HAP-1 (cell line): ENCODE measurements at regions not wholly inside any gene's neighbourhood (a gene's known extent, or its start where the extent isn't known, plus 50 kb on each side); places are given as distances from the start of the nearest gene placed in this dataset.

Source experiments
- DNase-seq, 2 experiments: peaks; one replicate each; pipeline ENCODE4 v3.0.0-alpha.2; 2016 to 2020; ENCODE audit warnings: low spot score in 2 of 2
- H3K27me3 ChIP-seq: fragments of 250-450 bp; sonication (Bioruptor Pico); 2 replicates; pipeline ENCODE4 v1.5.1; 2020; ENCODE audit warnings: low read depth, mild to moderate bottlenecking, moderate library complexity
- H3K36me3 ChIP-seq: fragments of 250-450 bp; sonication (Bioruptor Pico); replicated peaks from 2 replicates; pipeline ENCODE4 v1.5.1; 2020; ENCODE audit warnings: mild to moderate bottlenecking
- H3K4me1 ChIP-seq: fragments of 250-450 bp; sonication (Bioruptor Pico); 2 replicates; pipeline ENCODE4 v1.5.1; 2020; ENCODE audit warnings: mild to moderate bottlenecking
- H3K4me3 ChIP-seq: fragments of 250-450 bp; sonication (Bioruptor Pico); 2 replicates; pipeline ENCODE4 v1.5.1; 2020; ENCODE audit warnings: mild to moderate bottlenecking, moderate library complexity
- H3K9me3 ChIP-seq: fragments of 250-450 bp; sonication (Bioruptor Pico); 2 replicates; pipeline ENCODE4 v1.5.1; 2020; ENCODE audit warnings: mild to moderate bottlenecking, moderate library complexity
- in situ Hi-C: fragments of 300-500 bp; cut with MboI; formaldehyde crosslinking; loops from 3 replicates; pipeline ENCODE4 v1.14.3; 2020; ENCODE audit warnings: low sequenced_read_pairs, inconsistent platforms, mixed read lengths

- Histone ChIP-seq H3K27me3 (no peaks in the 10 kb centered on the region), H3K4me3 (no peak overlapping the region), H3K9me3 (peaks cover 10% of the 10 kb centered on the region; the same call in 1 of the 2 replicates), H3K4me1 (no peaks in the 10 kb centered on the region), H3K36me3 (no peaks in the 10 kb centered on the region)
- in situ Hi-C loops, result no loop called here
- no peak for DNase-seq
These were observed 55.2 kb upstream of the MED9 start for GRCh38 chr17:17421346-17422216.

- H3K36me3 ChIP-seq, result no peaks in the 10 kb centered on the region
- no peaks in the 10 kb centered on the region for H3K27me3 ChIP-seq
- H3K4me1 ChIP-seq, result no peaks in the 10 kb centered on the region
- peaks cover 10% of the 10 kb centered on the region; the same call in 1 of the 2 replicates for H3K9me3 ChIP-seq
- in situ Hi-C loops, result no loop called here
- no peak for DNase-seq
- no peak overlapping the region for H3K4me3 ChIP-seq
These were observed 54.6 kb upstream of the MED9 start for GRCh38 chr17:17422217-17422610.

GRCh38 chr17:17422641-17423040 is 54.2 kb upstream of the MED9 start:
- DNase-seq, result no peak
- Histone ChIP-seq H3K9me3 (peaks cover 10% of the 10 kb centered on the region; the same call in 1 of the 2 replicates), H3K36me3 (no peaks in the 10 kb centered on the region), H3K4me1 (no peaks in the 10 kb centered on the region), H3K4me3 (no peak overlapping the region), H3K27me3 (no peaks in the 10 kb centered on the region)
- in situ Hi-C loops, result no loop called here

GRCh38 chr17:17423656-17424055 is 53.1 kb upstream of the MED9 start:
- in situ Hi-C loops, result no loop called here
- DNase-seq, result no peak
- H3K27me3 ChIP-seq, result no peaks in the 10 kb centered on the region
- H3K36me3 ChIP-seq, result no peaks in the 10 kb centered on the region
- H3K9me3 ChIP-seq, result peaks cover 10% of the 10 kb centered on the region; the same call in 1 of the 2 replicates
- peaks cover 7% of the 10 kb centered on the region for H3K4me1 ChIP-seq
- no peak overlapping the region for H3K4me3 ChIP-seq

GRCh38 chr17:17424552-17424951 is 52.2 kb upstream of the MED9 start:
- H3K4me3 ChIP-seq, result no peak overlapping the region
- no peaks in the 10 kb centered on the region for H3K36me3 ChIP-seq
- in situ Hi-C loops, result no loop called here
- H3K27me3 ChIP-seq, result no peaks in the 10 kb centered on the region
- no peak for DNase-seq
- peaks cover 10% of the 10 kb centered on the region; the same call in 1 of the 2 replicates for H3K9me3 ChIP-seq
- peaks cover 16% of the 10 kb centered on the region for H3K4me1 ChIP-seq

- in situ Hi-C loops, result no loop called here
- DNase-seq, result no peak
- Histone ChIP-seq H3K4me3 (no peak overlapping the region), H3K36me3 (no peaks in the 10 kb centered on the region), H3K9me3 (peaks cover 10% of the 10 kb centered on the region; the same call in 1 of the 2 replicates), H3K4me1 (peaks cover 20% of the 10 kb centered on the region), H3K27me3 (no peaks in the 10 kb centered on the region)
These were observed 51.8 kb upstream of the MED9 start for GRCh38 chr17:17425005-17425404.

GRCh38 chr17:17425591-17425990 is 51.2 kb upstream of the MED9 start:
- no peak overlapping the region for H3K4me3 ChIP-seq
- no peaks in the 10 kb centered on the region for H3K27me3 ChIP-seq
- in situ Hi-C loops, result no loop called here
- DNase-seq, result no peak
- H3K36me3 ChIP-seq, result no peaks in the 10 kb centered on the region
- H3K4me1 ChIP-seq, result peaks cover 26% of the 10 kb centered on the region
- H3K9me3 ChIP-seq, result peaks cover 10% of the 10 kb centered on the region; the same call in 1 of the 2 replicates

GRCh38 chr17:17426184-17426583 is 50.6 kb upstream of the MED9 start:
- Histone ChIP-seq H3K4me3 (no peak overlapping the region), H3K4me1 (peaks cover 26% of the 10 kb centered on the region), H3K9me3 (peaks cover 10% of the 10 kb centered on the region; the same call in 1 of the 2 replicates), H3K27me3 (no peaks in the 10 kb centered on the region), H3K36me3 (no peaks in the 10 kb centered on the region)
- in situ Hi-C loops, result no loop called here
- DNase-seq, result no peak
